BLaER1 treated with 17β-estradiol and CSF1 and Interleukin-3, amounts not matched to agents 10 nM and 100 nM (cell line): ENCODE measurements at regions not wholly inside any gene's neighbourhood (a gene's known extent, or its start where the extent isn't known, plus 50 kb on each side); places are given as distances from the start of the nearest gene placed in this dataset.

Experiments
- H3K27ac ChIP-seq, 11 experiments: shearing (Covaris generic); formaldehyde crosslinking; 2 replicates each; pipeline ENCODE4 v1.8.1; 2022
- H3K27me3 ChIP-seq, 11 experiments: shearing (Covaris generic); formaldehyde crosslinking; 2 replicates each; pipeline ENCODE4 v1.8.1; 2022
- H3K36me3 ChIP-seq, 11 experiments: shearing (Covaris generic); formaldehyde crosslinking; 2 replicates each; pipeline ENCODE4 v1.8.1; 2022
- H3K4me1 ChIP-seq, 10 experiments: shearing (Covaris generic); formaldehyde crosslinking; 2 replicates each; pipeline ENCODE4 v1.8.1; 2022
- H3K4me2 ChIP-seq, 11 experiments: shearing (Covaris generic); formaldehyde crosslinking; 2 replicates each; pipeline ENCODE4 v1.8.1; 2022
- H3K4me3 ChIP-seq, 10 experiments: shearing (Covaris generic); formaldehyde crosslinking; 2 replicates each; pipeline ENCODE4 v1.8.1; 2022
- H3K9ac ChIP-seq, 11 experiments: shearing (Covaris generic); formaldehyde crosslinking; 2 replicates each; pipeline ENCODE4 v1.8.1; 2022
- H3K9me3 ChIP-seq, 11 experiments: shearing (Covaris generic); formaldehyde crosslinking; replicated peaks in 1 of 11; 2 replicates each; pipeline ENCODE4 v1.8.1; 2022
- H4K20me1 ChIP-seq, 11 experiments: shearing (Covaris generic); formaldehyde crosslinking; 2 replicates each; pipeline ENCODE4 v1.8.1; 2022
- Cebpa-rat ChIP-seq, 11 experiments: shearing (Covaris generic); IDR thresholded peaks; 2 replicates each; pipeline ENCODE4 v1.8.1; 2022

GRCh38 chr13:67623630-67624029 lies 393.5 kb upstream of the PCDH9 start:
- Histone ChIP-seq H3K9me3 (no peaks in the 10 kb centered on the region), H3K27me3 (no peaks in the 10 kb centered on the region), H3K27ac (no peak overlapping the region), H3K4me2 (no peak overlapping the region), H4K20me1 (no peaks in the 10 kb centered on the region), H3K4me3 (no peak overlapping the region), H3K4me1 (peaks cover 0 to 18% (median 0%) of the 10 kb centered on the region in 10 experiments; a peak in 6 of 20 replicates), H3K36me3 (no peaks in the 10 kb centered on the region), H3K9ac (no peak overlapping the region)
- TF ChIP-seq Cebpa-rat (IDR thresholded peaks at IDR 0.05) = no peak

GRCh38 chr13:67620665-67621064 lies 390.5 kb upstream of the PCDH9 start:
- Histone ChIP-seq H4K20me1 (no peaks in the 10 kb centered on the region), H3K27me3 (no peaks in the 10 kb centered on the region), H3K4me3 (no peak overlapping the region), H3K9ac (no peak overlapping the region), H3K4me1 (peaks cover 0 to 18% (median 0%) of the 10 kb centered on the region in 10 experiments; a peak in 6 of 20 replicates), H3K27ac (peak overlapping the region in 1 of 11 experiments; percentile 38; a peak in 3 of 22 replicates), H3K4me2 (peak overlapping the region in 3 of 11 experiments; percentile 14 to 41 (median 38); a peak in 3 of 22 replicates), H3K36me3 (no peaks in the 10 kb centered on the region), H3K9me3 (no peaks in the 10 kb centered on the region)
- no peak for TF ChIP-seq Cebpa-rat (IDR thresholded peaks at IDR 0.05)

GRCh38 chr13:67619995-67620380 lies 389.9 kb upstream of the PCDH9 start:
- Histone ChIP-seq H3K27me3 (no peaks in the 10 kb centered on the region), H3K27ac (peak overlapping the region in 1 of 11 experiments; percentile 38; a peak in 4 of 22 replicates), H3K36me3 (no peaks in the 10 kb centered on the region), H3K4me3 (no peak overlapping the region), H4K20me1 (no peaks in the 10 kb centered on the region), H3K9me3 (no peaks in the 10 kb centered on the region), H3K9ac (no peak overlapping the region), H3K4me1 (peaks cover 0 to 18% (median 0%) of the 10 kb centered on the region in 10 experiments; a peak in 6 of 20 replicates), H3K4me2 (peak overlapping the region in 3 of 11 experiments; percentile 14 to 41 (median 38); a peak in 6 of 22 replicates)
- TF ChIP-seq Cebpa-rat (IDR thresholded peaks at IDR 0.05) = no peak

- no peak overlapping the region for H3K4me3 ChIP-seq
- H3K4me2 ChIP-seq = peak overlapping the region in 3 of 11 experiments; percentile 14 to 41 (median 38); a peak in 4 of 22 replicates
- H4K20me1 ChIP-seq = no peaks in the 10 kb centered on the region
- H3K9me3 ChIP-seq = no peaks in the 10 kb centered on the region
- peaks cover 0 to 18% (median 0%) of the 10 kb centered on the region in 10 experiments; a peak in 6 of 20 replicates for H3K4me1 ChIP-seq
- H3K9ac ChIP-seq = no peak overlapping the region
- no peak for TF ChIP-seq Cebpa-rat (IDR thresholded peaks at IDR 0.05)
- H3K36me3 ChIP-seq = no peaks in the 10 kb centered on the region
- no peaks in the 10 kb centered on the region for H3K27me3 ChIP-seq
- no peak overlapping the region for H3K27ac ChIP-seq
Observed at GRCh38 chr13:67619351-67619994, 389.3 kb upstream of the PCDH9 start.

GRCh38 chr13:67614579-67614978 lies 384.4 kb upstream of the PCDH9 start:
- Histone ChIP-seq H4K20me1 (no peaks in the 10 kb centered on the region), H3K27ac (no peak overlapping the region), H3K27me3 (no peaks in the 10 kb centered on the region), H3K4me2 (no peak overlapping the region), H3K9me3 (no peaks in the 10 kb centered on the region), H3K4me1 (peaks cover 0 to 5% (median 0%) of the 10 kb centered on the region in 10 experiments; a peak in 5 of 20 replicates), H3K36me3 (no peaks in the 10 kb centered on the region), H3K9ac (no peak overlapping the region), H3K4me3 (no peak overlapping the region)
- no peak for TF ChIP-seq Cebpa-rat (IDR thresholded peaks at IDR 0.05)

- no peak overlapping the region for H3K27ac ChIP-seq
- no peak overlapping the region for H3K4me3 ChIP-seq
- H3K4me1 ChIP-seq = no peaks in the 10 kb centered on the region
- no peaks in the 10 kb centered on the region for H4K20me1 ChIP-seq
- H3K4me2 ChIP-seq = no peak overlapping the region
- no peaks in the 10 kb centered on the region for H3K9me3 ChIP-seq
- no peak overlapping the region for H3K9ac ChIP-seq
- H3K36me3 ChIP-seq = no peaks in the 10 kb centered on the region
- H3K27me3 ChIP-seq = no peaks in the 10 kb centered on the region
- TF ChIP-seq Cebpa-rat (IDR thresholded peaks at IDR 0.05) = no peak
Observed at GRCh38 chr13:67614013-67614412, 383.9 kb upstream of the PCDH9 start.

- Histone ChIP-seq H3K9me3 (0 out of 22 replicates have a peak, but pooled peaks cover 0 to 8% (median 0%) of the 10 kb centered on the region in 11 experiments), H3K27me3 (no peaks in the 10 kb centered on the region), H3K4me3 (no peak overlapping the region), H4K20me1 (no peaks in the 10 kb centered on the region), H3K4me2 (no peak overlapping the region), H3K36me3 (no peaks in the 10 kb centered on the region), H3K27ac (no peak overlapping the region), H3K9ac (no peak overlapping the region), H3K4me1 (no peaks in the 10 kb centered on the region)
- TF ChIP-seq Cebpa-rat (IDR thresholded peaks at IDR 0.05) = no peak
Observed at GRCh38 chr13:67588607-67589006, 358.5 kb upstream of the PCDH9 start.

GRCh38 chr13:67577361-67577760 lies 347.2 kb upstream of the PCDH9 start:
- Histone ChIP-seq H4K20me1 (no peaks in the 10 kb centered on the region), H3K4me2 (no peak overlapping the region), H3K9ac (no peak overlapping the region), H3K9me3 (0 out of 22 replicates have a peak, but pooled peaks cover 0 to 4% (median 0%) of the 10 kb centered on the region in 11 experiments), H3K4me1 (no peaks in the 10 kb centered on the region), H3K27ac (no peak overlapping the region), H3K36me3 (no peaks in the 10 kb centered on the region), H3K4me3 (no peak overlapping the region), H3K27me3 (no peaks in the 10 kb centered on the region)
- no peak for TF ChIP-seq Cebpa-rat (IDR thresholded peaks at IDR 0.05)

- no peak for TF ChIP-seq Cebpa-rat (IDR thresholded peaks at IDR 0.05)
- H3K4me3 ChIP-seq = no peak overlapping the region
- no peak overlapping the region for H3K9ac ChIP-seq
- 0 out of 22 replicates have a peak, but pooled peaks cover 0 to 4% (median 0%) of the 10 kb centered on the region in 11 experiments for H3K9me3 ChIP-seq
- H3K27ac ChIP-seq = no peak overlapping the region
- no peaks in the 10 kb centered on the region for H3K36me3 ChIP-seq
- H3K27me3 ChIP-seq = no peaks in the 10 kb centered on the region
- no peaks in the 10 kb centered on the region for H3K4me1 ChIP-seq
- no peak overlapping the region for H3K4me2 ChIP-seq
- H4K20me1 ChIP-seq = no peaks in the 10 kb centered on the region
Observed at GRCh38 chr13:67574320-67575233, 344.4 kb upstream of the PCDH9 start.
